ENCODE measurements at regions not wholly inside any gene's neighbourhood (a gene's known extent, or its start where the extent isn't known, plus 50 kb on each side); places are given as distances from the start of the nearest gene placed in this dataset.

DNA sequence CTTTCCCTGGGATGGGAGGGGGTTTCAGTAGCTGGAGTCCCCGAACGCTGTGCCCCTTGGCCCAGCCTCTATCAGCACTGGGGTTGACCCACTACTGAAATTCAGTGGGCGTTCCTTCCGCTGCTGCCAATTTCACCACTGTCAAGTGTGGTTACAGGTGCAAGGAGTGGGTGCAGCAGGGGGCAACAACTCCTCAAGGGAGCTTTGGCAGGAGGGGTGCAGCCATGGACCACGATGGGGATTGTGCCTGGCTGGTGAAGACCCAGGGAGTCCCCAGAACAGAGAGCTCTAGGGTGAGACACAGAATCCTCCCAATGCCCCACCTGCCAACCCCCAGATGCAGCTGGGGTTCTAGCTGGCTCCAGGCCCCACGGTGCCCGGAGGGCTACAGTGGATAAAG, 123.5 kb upstream of the SDK2 start:
- H3K4ac ChIP-seq (replicated peaks; ENCODE audit: insufficient read length, low read depth, low read length): no peak overlapping the region
- no peaks in the 10 kb centered on the region for H3K79me1 ChIP-seq (ENCODE audit: low read depth, low read length)
- H3K18ac ChIP-seq (ENCODE audit: extremely low read depth, low read length): no peak overlapping the region
- H3K14ac ChIP-seq (ENCODE audit: insufficient read length): no peak overlapping the region
- WGBS, 2 experiments (ENCODE audit: extremely low coverage in 1 of 2, insufficient coverage in 1 of 2, insufficient read length in 1 of 2, insufficient replicate concordance in 2 of 2, low coverage in 1 of 2, low lambda C conversion rate in 2 of 2, missing lambda C conversion rate in 1 of 2): 95% methylated on average over 7 of the region's 7 CpGs; no CpG with 5 or more reads in 1 of the 2 experiments
- H2BK12ac ChIP-seq (ENCODE audit: low read depth, low read length): no peak overlapping the region
- no peaks in the 10 kb centered on the region for H3K36me3 ChIP-seq (ENCODE audit: control insufficient read depth in 2 of 4, insufficient read depth in 4 of 4, low read length in 3 of 4)
- no peak overlapping the region for H3K9ac ChIP-seq (replicated peaks in 1 of 4; ENCODE audit: extremely low read depth in 1 of 4, low read depth in 3 of 4, low read length in 3 of 4)
- no peaks in the 10 kb centered on the region for H3K9me3 ChIP-seq (ENCODE audit: insufficient read depth in 2 of 2, low read depth in 1 of 2, low read length in 1 of 2)
- H4K5ac ChIP-seq (ENCODE audit: insufficient read length, low read depth, low read length): no peak overlapping the region
- H3K56ac ChIP-seq (replicated peaks; ENCODE audit: insufficient read length, low read depth, low read length): no peak overlapping the region
- FAIRE-seq (no peak), DNase-seq (ENCODE audit: low read depth in 1 of 2, low spot score in 2 of 2) (no peak)
- no peaks in the 10 kb centered on the region for H3K27me3 ChIP-seq (replicated peaks in 1 of 4; ENCODE audit: control insufficient read depth in 3 of 4, extremely low read depth in 1 of 4, insufficient read depth in 3 of 4, low read length in 3 of 4)
- H2AK5ac ChIP-seq (ENCODE audit: low read depth, low read length): no peak overlapping the region
- H4K8ac ChIP-seq (ENCODE audit: extremely low read depth, insufficient read depth, low read length): no peak overlapping the region
- no peaks in the 10 kb centered on the region; a peak in 1 of 7 replicates for H3K4me1 ChIP-seq (replicated peaks in 1 of 4; ENCODE audit: control insufficient read depth in 3 of 4, insufficient read depth in 4 of 4, low read length in 3 of 4)
- no peak overlapping the region for H2AFZ ChIP-seq (ENCODE audit: low read length)
- H4K91ac ChIP-seq (replicated peaks; ENCODE audit: insufficient read length, low read length): no peak overlapping the region
- H3K4me2 ChIP-seq (ENCODE audit: insufficient read depth in 1 of 2, low read depth in 2 of 2, low read length in 2 of 2): no peak overlapping the region; a peak in 1 of 4 replicates
- no peak overlapping the region for H3K23ac ChIP-seq (ENCODE audit: insufficient read length)
- H3K23me2 ChIP-seq (ENCODE audit: low read depth, low read length): no peaks in the 10 kb centered on the region
- ChIA-PET POLR2A (ENCODE audit: partially characterized antibody) (no interaction called here), CTCF (ENCODE audit: partially characterized antibody) (interaction anchor here (0.7 to 1.0 kb wide), 3 partner anchors 18 to 397 kb away, joined by 3 to 4 read pairs (median 3); no protein-coding TSS in a partner anchor)
- H2BK15ac ChIP-seq (ENCODE audit: low read length): no peak overlapping the region
- H2BK120ac ChIP-seq (replicated peaks; ENCODE audit: low read depth, low read length): no peak overlapping the region
- H3K4me3 ChIP-seq (ENCODE audit: extremely low read depth in 1 of 4, insufficient read depth in 2 of 4, low read depth in 3 of 4, low read length in 4 of 4): no peak overlapping the region
- no peak overlapping the region for H2BK20ac ChIP-seq (ENCODE audit: low read length)
- no peak overlapping the region for H3K27ac ChIP-seq (ENCODE audit: low read depth, low read length)
- no peak overlapping the region for H2BK5ac ChIP-seq (ENCODE audit: low read depth, low read length)
- H4K20me1 ChIP-seq (replicated peaks in 1 of 2; ENCODE audit: control insufficient read depth in 1 of 2, insufficient read depth in 2 of 2, low read length in 2 of 2): no peaks in the 10 kb centered on the region
- no peaks in the 10 kb centered on the region for H3K79me2 ChIP-seq (ENCODE audit: control insufficient read depth in 1 of 2, insufficient read depth in 2 of 2, low read length in 2 of 2)
- no peak for TF ChIP-seq CBX8 (IDR thresholded peaks at IDR 0.05; ENCODE audit: borderline replicate concordance, low read depth, low read length)
- TF ChIP-seq KDM1A (IDR thresholded peaks at IDR 0.05; ENCODE audit: borderline replicate concordance, low read length): no peak
- TF ChIP-seq CBX5 (IDR thresholded peaks at IDR 0.05; ENCODE audit: low read depth, low read length): no peak
- TF ChIP-seq EZH2 (IDR thresholded peaks at IDR 0.05; ENCODE audit: low read depth, low read length, severe bottlenecking): no peak
- TF ChIP-seq RBBP5 (IDR thresholded peaks at IDR 0.05; ENCODE audit: borderline replicate concordance, low read depth, low read length): no peak
- TF ChIP-seq SUZ12 (IDR thresholded peaks at IDR 0.05; ENCODE audit: low read length): no peak
- TF ChIP-seq, protein P1, sequence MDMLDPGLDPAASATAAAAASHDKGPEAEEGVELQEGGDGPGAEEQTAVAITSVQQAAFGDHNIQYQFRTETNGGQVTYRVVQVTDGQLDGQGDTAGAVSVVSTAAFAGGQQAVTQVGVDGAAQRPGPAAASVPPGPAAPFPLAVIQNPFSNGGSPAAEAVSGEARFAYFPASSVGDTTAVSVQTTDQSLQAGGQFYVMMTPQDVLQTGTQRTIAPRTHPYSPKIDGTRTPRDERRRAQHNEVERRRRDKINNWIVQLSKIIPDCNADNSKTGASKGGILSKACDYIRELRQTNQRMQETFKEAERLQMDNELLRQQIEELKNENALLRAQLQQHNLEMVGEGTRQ (IDR thresholded peaks at IDR 0.05; ENCODE audit: low read length): no peak
- TF ChIP-seq FOSL1 (IDR thresholded peaks at IDR 0.05; ENCODE audit: insufficient read depth, low read depth, low read length): no peak
- no peak for TF ChIP-seq JUND (IDR thresholded peaks at IDR 0.05; ENCODE audit: low read length)
- TF ChIP-seq BRCA1 (IDR thresholded peaks at IDR 0.05; ENCODE audit: low read depth, low read length): no peak
- no peak for TF ChIP-seq SIN3A (conservative IDR thresholded peaks at IDR 0.05 in 1 of 2, IDR thresholded peaks at IDR 0.05 in 1 of 2; ENCODE audit: low read depth in 1 of 2, low read length in 2 of 2)
- no peak for TF ChIP-seq TEAD4 (IDR thresholded peaks at IDR 0.05; ENCODE audit: low read depth, low read length)
